NCI-H524 treated with DMSO at 0.1 percent for 48 hours (cell line): ENCODE measurements at regions not wholly inside any gene's neighbourhood (a gene's known extent, or its start where the extent isn't known, plus 50 kb on each side); places are given as distances from the start of the nearest gene placed in this dataset.
"Not testable (repeated sequence)": the region's sequence is repeated elsewhere in the genome, so short reads cannot be mapped to it uniquely, and the experiment has no call there.

Experiments
- DNase-seq: peaks from one replicate; lab custom pipeline; 2025; lab: John Stamatoyannopoulos, UW

- no peak for DNase-seq
Observed at GRCh38 chr13:76014406-76015318, 378.5 kb downstream of the LMO7 start.

- no peak for DNase-seq
Observed at GRCh38 chr13:76012091-76012721, 376.1 kb downstream of the LMO7 start.

- no peak for DNase-seq
Observed at GRCh38 chr13:76009267-76009890, 373.2 kb downstream of the LMO7 start.

- no peak for DNase-seq
Observed at GRCh38 chr13:76004416-76004815, 368.3 kb downstream of the LMO7 start.

GRCh38 chr13:76000131-76000530 is 364.0 kb downstream of the LMO7 start:
- no peak for DNase-seq

GRCh38 chr13:75996582-75996981 is 360.5 kb downstream of the LMO7 start:
- no peak for DNase-seq

- DNase-seq = no peak
Observed at GRCh38 chr13:75995966-75996365, 359.8 kb downstream of the LMO7 start.

GRCh38 chr13:75993823-75994222 is 357.7 kb downstream of the LMO7 start:
- no peak for DNase-seq

GRCh38 chr13:75993241-75993640 is 357.1 kb downstream of the LMO7 start:
- no peak for DNase-seq

- no peak for DNase-seq
Observed at GRCh38 chr13:75986818-75987217, 350.7 kb downstream of the LMO7 start.

- no peak for DNase-seq
Observed at GRCh38 chr13:75985132-75985531, 349.0 kb downstream of the LMO7 start.

- DNase-seq = no peak
Observed at GRCh38 chr13:75978818-75979217, 342.7 kb downstream of the LMO7 start.

- no peak for DNase-seq
Observed at GRCh38 chr13:75968103-75968838, 332.1 kb downstream of the LMO7 start.

- no peak for DNase-seq
Observed at GRCh38 chr13:75963302-75963701, 327.2 kb downstream of the LMO7 start.

GRCh38 chr13:75961911-75962310 is 325.8 kb downstream of the LMO7 start:
- no peak for DNase-seq

GRCh38 chr13:75960538-75960994 is 324.4 kb downstream of the LMO7 start:
- no peak for DNase-seq

GRCh38 chr13:75959861-75960481 is 323.8 kb downstream of the LMO7 start:
- no peak for DNase-seq

GRCh38 chr13:75953589-75953988 is 317.5 kb downstream of the LMO7 start:
- DNase-seq = not testable (repeated sequence)

- DNase-seq = no peak
Observed at GRCh38 chr13:75947448-75947847, 311.3 kb downstream of the LMO7 start.

GRCh38 chr13:75946536-75947284 is 310.6 kb downstream of the LMO7 start:
- peak; percentile 82 for DNase-seq
